ENCODE measurements at regions not wholly inside any gene's neighbourhood (a gene's known extent, or its start where the extent isn't known, plus 50 kb on each side); places are given as distances from the start of the nearest gene placed in this dataset.

DNA sequence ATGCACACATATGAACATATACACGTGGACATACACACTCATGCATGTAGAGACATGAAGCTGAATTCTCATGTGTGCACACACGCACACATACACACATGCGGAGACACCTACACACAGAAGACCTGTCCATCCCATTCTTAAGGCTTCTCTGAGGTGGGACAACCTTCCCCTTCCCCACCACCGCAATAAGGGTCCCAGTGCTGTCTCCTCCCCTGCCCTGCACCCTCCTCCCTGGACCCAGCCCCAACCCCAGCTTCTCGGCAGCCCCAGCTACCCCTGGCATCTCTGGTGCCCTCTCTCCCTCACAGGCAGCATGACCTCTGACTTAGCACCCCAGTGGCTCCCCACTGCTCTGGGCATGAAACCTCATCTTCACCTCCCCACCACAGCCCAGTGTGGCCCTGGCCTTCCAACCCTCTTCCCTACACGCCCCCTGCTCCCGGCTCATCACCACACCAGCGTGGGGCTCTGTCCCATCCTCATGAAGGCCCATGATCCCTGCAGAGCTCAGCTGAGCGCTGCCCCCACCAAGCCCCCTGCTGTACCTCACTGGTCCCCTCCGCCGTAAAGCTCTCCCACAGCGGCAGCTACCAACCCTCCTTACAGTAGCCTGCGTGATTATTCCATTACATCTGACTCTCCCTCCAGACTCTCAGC lies 204.1 kb upstream of the ZNF536 start:
- DNase-seq (ENCODE audit: low spot score in 2 of 2), result no peak
- WGBS, 2 donors, result 87 to 90% methylated on average over 13 of the region's 13 CpGs
- no peaks in the 10 kb centered on the region for H3K36me3 ChIP-seq
- H3K9me3 ChIP-seq, result no peaks in the 10 kb centered on the region
- no peaks in the 10 kb centered on the region for H3K4me1 ChIP-seq
- TF ChIP-seq EP300 (IDR thresholded peaks at IDR 0.05) (no peak), POLR2A (IDR thresholded peaks at IDR 0.05) (no peak)
- TF ChIP-seq, protein P1, sequence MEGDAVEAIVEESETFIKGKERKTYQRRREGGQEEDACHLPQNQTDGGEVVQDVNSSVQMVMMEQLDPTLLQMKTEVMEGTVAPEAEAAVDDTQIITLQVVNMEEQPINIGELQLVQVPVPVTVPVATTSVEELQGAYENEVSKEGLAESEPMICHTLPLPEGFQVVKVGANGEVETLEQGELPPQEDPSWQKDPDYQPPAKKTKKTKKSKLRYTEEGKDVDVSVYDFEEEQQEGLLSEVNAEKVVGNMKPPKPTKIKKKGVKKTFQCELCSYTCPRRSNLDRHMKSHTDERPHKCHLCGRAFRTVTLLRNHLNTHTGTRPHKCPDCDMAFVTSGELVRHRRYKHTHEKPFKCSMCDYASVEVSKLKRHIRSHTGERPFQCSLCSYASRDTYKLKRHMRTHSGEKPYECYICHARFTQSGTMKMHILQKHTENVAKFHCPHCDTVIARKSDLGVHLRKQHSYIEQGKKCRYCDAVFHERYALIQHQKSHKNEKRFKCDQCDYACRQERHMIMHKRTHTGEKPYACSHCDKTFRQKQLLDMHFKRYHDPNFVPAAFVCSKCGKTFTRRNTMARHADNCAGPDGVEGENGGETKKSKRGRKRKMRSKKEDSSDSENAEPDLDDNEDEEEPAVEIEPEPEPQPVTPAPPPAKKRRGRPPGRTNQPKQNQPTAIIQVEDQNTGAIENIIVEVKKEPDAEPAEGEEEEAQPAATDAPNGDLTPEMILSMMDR (IDR thresholded peaks at IDR 0.05), result no peak
- H3K27me3 ChIP-seq, result no peaks in the 10 kb centered on the region
- no peak overlapping the region for H3K27ac ChIP-seq
- H3K4me3 ChIP-seq, result no peak overlapping the region

DNA sequence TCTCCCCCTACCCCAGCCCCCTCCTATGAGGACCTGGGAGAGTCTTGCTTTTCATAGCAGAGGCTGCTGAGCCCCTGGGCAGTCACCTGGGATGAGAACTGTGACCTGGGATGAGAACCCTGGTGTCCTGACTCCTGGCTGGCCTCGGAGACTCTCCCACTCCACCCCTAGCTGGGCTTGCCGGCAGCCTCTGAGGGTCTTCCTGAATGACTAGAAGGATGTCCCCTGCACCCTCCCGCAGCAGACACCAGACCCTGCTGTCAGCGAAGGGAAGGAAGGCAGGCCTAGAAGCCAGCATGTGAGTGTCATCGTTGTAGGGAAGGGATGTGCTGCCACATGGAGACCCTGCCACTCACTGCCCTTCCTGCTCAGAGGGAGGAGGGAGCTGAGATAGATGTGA lies 203.4 kb upstream of the ZNF536 start:
- H3K27ac ChIP-seq, result no peak overlapping the region
- no peak overlapping the region for H3K4me3 ChIP-seq
- no peaks in the 10 kb centered on the region for H3K4me1 ChIP-seq
- no peak for DNase-seq (ENCODE audit: low spot score in 2 of 2)
- no peaks in the 10 kb centered on the region for H3K27me3 ChIP-seq
- H3K9me3 ChIP-seq, result no peaks in the 10 kb centered on the region
- no peak for TF ChIP-seq POLR2A (IDR thresholded peaks at IDR 0.05)
- TF ChIP-seq EP300 (IDR thresholded peaks at IDR 0.05), result no peak
- TF ChIP-seq, protein P1 (IDR thresholded peaks at IDR 0.05), result no peak
- H3K36me3 ChIP-seq, result no peaks in the 10 kb centered on the region
- WGBS, 2 donors, result 78 to 88% methylated on average over 5 of the region's 5 CpGs

- Histone ChIP-seq H3K27ac (no peak overlapping the region), H3K9me3 (no peaks in the 10 kb centered on the region), H3K27me3 (no peaks in the 10 kb centered on the region), H3K4me3 (no peak overlapping the region), H3K4me1 (no peaks in the 10 kb centered on the region), H3K36me3 (no peaks in the 10 kb centered on the region)
- 78 to 94% methylated on average over 7 to 9 of the region's 9 CpGs for WGBS, 2 donors
- DNase-seq (ENCODE audit: low spot score in 2 of 2), result no peak
- no peak for TF ChIP-seq EP300 (IDR thresholded peaks at IDR 0.05)
- TF ChIP-seq, protein P1 (IDR thresholded peaks at IDR 0.05), result no peak
- TF ChIP-seq POLR2A (IDR thresholded peaks at IDR 0.05), result no peak
Measured at GRCh38 chr19:30169196-30169900, 202.8 kb upstream of the ZNF536 start.

- 90 to 95% methylated on average over 7 of the region's 7 CpGs for WGBS, 2 donors
Measured at GRCh38 chr19:30170081-30170480, 202.1 kb upstream of the ZNF536 start.

More at GRCh38 chr19:30170081-30170480, 202.1 kb upstream of the ZNF536 start:
- Histone ChIP-seq H3K27ac (no peak overlapping the region), H3K4me1 (no peaks in the 10 kb centered on the region), H3K27me3 (no peaks in the 10 kb centered on the region), H3K4me3 (no peak overlapping the region), H3K36me3 (no peaks in the 10 kb centered on the region), H3K9me3 (no peaks in the 10 kb centered on the region)
- no peak for TF ChIP-seq EP300 (IDR thresholded peaks at IDR 0.05)
- no peak for TF ChIP-seq POLR2A (IDR thresholded peaks at IDR 0.05)
- TF ChIP-seq, protein P1 (IDR thresholded peaks at IDR 0.05), result no peak
- DNase-seq (ENCODE audit: low spot score in 2 of 2), result no peak

All from tibial nerve (tissue), 4 donors.